HepG2 (cell line): ENCODE measurements at regions not wholly inside any gene's neighbourhood (a gene's known extent, or its start where the extent isn't known, plus 50 kb on each side); places are given as distances from the start of the nearest gene placed in this dataset.

Experiments
- ATAC-seq: fragments of 200-7000 bp; cut with Tn5 transposase; 3 replicates; pipeline ENCODE4 v1.9.1; 2020; ENCODE audit warnings: mild to moderate bottlenecking, moderate library complexity
- BruUV-seq: library from RNA; stranded (reverse); fragments of 400-500 nt; replicated peaks from 2 replicates; lab custom pipeline; 2021; lab: Mats Ljungman, UMichigan
- CTCF ChIA-PET: fragments of 300-600 bp; formaldehyde crosslinking; extraction: SDS; loops from one replicate; lab custom pipeline; 2021; ENCODE audit warnings: low total read pairs, inconsistent platforms, low intra/inter-chr PET ratio; lab: Yijun Ruan, JAX
- POLR2A ChIA-PET: fragments of 350-600 bp; sonication (Branson Sonifier 250); formaldehyde crosslinking; loops from one replicate; lab custom pipeline; 2020; ENCODE audit warnings: antibody characterized with exemption, inconsistent platforms; lab: Yijun Ruan, JAX
- DNase-seq: peaks from one replicate; pipeline ENCODE4 v3.0.0-alpha.2; 2015; ENCODE audit warnings: low spot score
- FAIRE-seq: peaks from 3 replicates; lab custom pipeline; 2011; peaks lifted over from hg19 to GRCh38; lab: Jason Lieb, UNC
- H2AFZ ChIP-seq: one replicate; pipeline ENCODE4 v1.6.1; 2011; ENCODE audit warnings: low read length, inconsistent platforms
- H3K27ac ChIP-seq: fragments of 300-600 bp; 3 replicates; pipeline ENCODE4 v1.8.0; 2011; ENCODE audit warnings: mixed run types, mild to moderate bottlenecking, mixed read lengths, low read length, inconsistent platforms; ENCODE audit not compliant: insufficient read depth; ENCODE audit errors: extremely low read length
- H3K27me3 ChIP-seq, 2 experiments: fragments of 200-600 bp in 1 of 2; 2 replicates in 1 of 2; 3 replicates in 1 of 2; pipeline versions ENCODE4 v1.6.0 to v1.8.0; 2011; ENCODE audit warnings: low read length in 2 of 2, mild to moderate bottlenecking in 2 of 2, moderate library complexity in 2 of 2, inconsistent platforms in 1 of 2; ENCODE audit not compliant: insufficient read depth in 2 of 2, control insufficient read depth in 1 of 2
- H3K36me3 ChIP-seq, 2 experiments: fragments of 200-600 bp in 1 of 2; replicated peaks in 1 of 2; 2 replicates in 1 of 2; 3 replicates in 1 of 2; pipeline versions ENCODE4 v1.5.1 to v1.8.0; 2011; ENCODE audit warnings: low read length in 2 of 2, inconsistent platforms in 1 of 2; ENCODE audit not compliant: insufficient read depth in 2 of 2, control insufficient read depth in 1 of 2
- H3K4me1 ChIP-seq: 2 replicates; pipeline ENCODE4 v1.5.1; 2012; ENCODE audit warnings: low read length, inconsistent platforms; ENCODE audit not compliant: insufficient read depth
- H3K4me2 ChIP-seq: 2 replicates; pipeline ENCODE4 v1.6.0; 2011; ENCODE audit warnings: low read depth, low read length, inconsistent platforms
- H3K4me3 ChIP-seq, 3 experiments: fragments of 200-600 bp in 1 of 3; sonication (generic), shearing (Covaris generic) in 1 of 3; replicated peaks in 1 of 3; 2 replicates each; pipeline ENCODE4 v1.5.1; 2011 to 2016; ENCODE audit warnings: low read length in 3 of 3, inconsistent platforms in 2 of 3, low read depth in 2 of 3, mild to moderate bottlenecking in 2 of 3, control low read depth in 1 of 3, mixed read lengths in 1 of 3; ENCODE audit not compliant: insufficient read depth in 1 of 3
- H3K79me2 ChIP-seq: one replicate; pipeline ENCODE4 v1.6.1; 2011; ENCODE audit warnings: low read length, inconsistent platforms; ENCODE audit not compliant: insufficient read depth
- H3K9ac ChIP-seq: 2 replicates; pipeline ENCODE4 v1.6.0; 2011; ENCODE audit warnings: mild to moderate bottlenecking, low read depth, low read length, inconsistent platforms; ENCODE audit not compliant: insufficient read depth
- H3K9me3 ChIP-seq: 2 replicates; pipeline ENCODE4 v1.5.1; 2012; ENCODE audit warnings: mild to moderate bottlenecking, low read length
- H4K20me1 ChIP-seq: 2 replicates; pipeline ENCODE4 v1.6.0; 2011; ENCODE audit warnings: inconsistent platforms, mild to moderate bottlenecking, low read length, moderate library complexity; ENCODE audit not compliant: insufficient read depth
- AFF4 ChIP-seq: sonication (generic); formaldehyde crosslinking; IDR thresholded peaks from 2 replicates; pipeline ENCODE4 v1.4.0; 2020; ENCODE audit warnings: missing genetic modification reagents
- CEBPB ChIP-seq: IDR thresholded peaks from 2 replicates; pipeline ENCODE4 v1.6.1; 2011; ENCODE audit warnings: low read depth, low read length, improper control_type of control experiment, borderline replicate concordance
- HNRNPL ChIP-seq: fragments of 200-400 bp; formaldehyde crosslinking; IDR thresholded peaks from 2 replicates; pipeline ENCODE4 v1.6.1; 2017; ENCODE audit warnings: mild to moderate bottlenecking, low read depth, low read length
- ISL2 ChIP-seq: sonication (generic); formaldehyde crosslinking; IDR thresholded peaks from 2 replicates; pipeline ENCODE4 v1.5.0; 2020; ENCODE audit warnings: missing genetic modification reagents
- MYC ChIP-seq: sonication (generic); formaldehyde crosslinking; IDR thresholded peaks from 2 replicates; pipeline ENCODE4 v1.9.0; 2021; ENCODE audit warnings: missing genetic modification reagents, borderline replicate concordance
- NFKB2 ChIP-seq: sonication (generic); formaldehyde crosslinking; IDR thresholded peaks from 2 replicates; pipeline ENCODE4 v1.4.0; 2020; ENCODE audit warnings: missing genetic modification reagents, borderline replicate concordance
- NR2F1 ChIP-seq, 2 experiments: fragments of 450-650 bp in 1 of 2; formaldehyde crosslinking in 1 of 2; IDR thresholded peaks; 2 replicates each; pipeline versions ENCODE4 v1.5.0 to v1.6.1; 2016 to 2020; ENCODE audit warnings: mild to moderate bottlenecking in 1 of 2, missing compliant biosample characterization in 1 of 2, missing genetic modification reagents in 1 of 2, moderate library complexity in 1 of 2
- PHB2 ChIP-seq: fragments of 450-650 bp; IDR thresholded peaks from 2 replicates; pipeline ENCODE4 v1.6.1; 2018; ENCODE audit not compliant: partially characterized antibody
- RBAK ChIP-seq: sonication (generic); formaldehyde crosslinking; IDR thresholded peaks from 2 replicates; pipeline ENCODE4 v1.5.1; 2020; ENCODE audit warnings: mild to moderate bottlenecking, missing genetic modification reagents
- SOX6 ChIP-seq, 2 experiments: fragments of 450-650 bp in 1 of 2; sonication (generic) in 1 of 2; formaldehyde crosslinking in 1 of 2; IDR thresholded peaks; 2 replicates each; pipeline versions ENCODE4 v1.4.0 to v1.6.1; 2017 to 2020; ENCODE audit warnings: antibody characterized with exemption in 1 of 2, mild to moderate bottlenecking in 1 of 2, missing genetic modification reagents in 1 of 2
- XBP1 ChIP-seq: sonication (generic); formaldehyde crosslinking; IDR thresholded peaks from 2 replicates; pipeline ENCODE4 v1.5.0; 2020; ENCODE audit warnings: missing genetic modification reagents
- ZBTB3 ChIP-seq: sonication (generic); formaldehyde crosslinking; IDR thresholded peaks from 2 replicates; pipeline ENCODE4 v1.4.0; 2020; ENCODE audit warnings: low read depth, mild to moderate bottlenecking, moderate library complexity, missing genetic modification reagents, borderline replicate concordance
- ZMAT3 ChIP-seq: sonication (generic); formaldehyde crosslinking; conservative IDR thresholded peaks from 2 replicates; pipeline ENCODE4 v1.7.0; 2021; ENCODE audit warnings: missing genetic modification reagents
- ZNF207 ChIP-seq: fragments of 450-650 bp; IDR thresholded peaks from 2 replicates; pipeline ENCODE4 v1.6.1; 2016; ENCODE audit warnings: antibody characterized with exemption, borderline replicate concordance
- ZNF616 ChIP-seq: sonication (generic); formaldehyde crosslinking; IDR thresholded peaks from 2 replicates; pipeline ENCODE4 v1.5.0; 2020; ENCODE audit warnings: low read depth, mild to moderate bottlenecking, missing genetic modification reagents
- ZNF841 ChIP-seq: sonication (generic); formaldehyde crosslinking; IDR thresholded peaks from 2 replicates; pipeline ENCODE4 v1.8.1; 2023; ENCODE audit warnings: missing genetic modification reagents, borderline replicate concordance
- WGBS: methylation state at CpG from one replicate; pipeline ENCODE4 v1.1.6; 2017; ENCODE audit warnings: low lambda C conversion rate; 5-methylcytosine and 5-hydroxymethylcytosine counted together
- in situ Hi-C: cut with HindIII; loops from 2 replicates; pipeline ENCODE4 v1.10.0; 2017; ENCODE audit warnings: low pct_unique_long_range_greater_than_20kb; ENCODE audit not compliant: extremely low pct_ligation_motif_present
- intact Hi-C: fragments of 100-400 bp; cut with micrococcal nuclease; formaldehyde crosslinking; loops from one replicate; pipeline ENCODE4 v1.10.0; 2022; ENCODE audit not compliant: unreplicated experiment

GRCh38 chr3:157844800-157845565, 261.2 kb downstream of the SHOX2 start:
- CTCF ChIA-PET, result no interaction called here
- H3K4me2 ChIP-seq, result no peak overlapping the region
- in situ Hi-C loops (no loop called here), intact Hi-C loops (no loop called here)
- H3K27ac ChIP-seq, result no peak overlapping the region
- H3K9me3 ChIP-seq, result no peaks in the 10 kb centered on the region
- no peaks in the 10 kb centered on the region for H4K20me1 ChIP-seq
- WGBS, result 1% methylated on average over 4 of the region's 4 CpGs
- H3K79me2 ChIP-seq, result no peaks in the 10 kb centered on the region
- no TSS peak for BruUV-seq
- no peak overlapping the region for H3K9ac ChIP-seq
- H3K4me1 ChIP-seq, result no peaks in the 10 kb centered on the region
- no peak for DNase-seq
- H3K36me3 ChIP-seq, result no peaks in the 10 kb centered on the region
- TF ChIP-seq CEBPB (peak; percentile 51; the same call in 1 of the 2 replicates), ISL2 (no peak), MYC (no peak)
- TF ChIP-seq, all 625 proteins: peak for 1
- Histone ChIP-seq H3K4me3 (no peak overlapping the region), H3K27me3 (no peaks in the 10 kb centered on the region), H2AFZ (no peak overlapping the region)
- POLR2A ChIA-PET, result no interaction called here
- FAIRE-seq (no peak), ATAC-seq (no peak)

- BruUV-seq, result no TSS peak
- H3K79me2 ChIP-seq, result no peaks in the 10 kb centered on the region
- no peaks in the 10 kb centered on the region for H3K27me3 ChIP-seq
- no peak overlapping the region for H3K27ac ChIP-seq
- no peak overlapping the region for H3K4me3 ChIP-seq
- ChIA-PET CTCF (no interaction called here), POLR2A (no interaction called here)
- no peak overlapping the region for H3K4me2 ChIP-seq
- DNase-seq (no peak), FAIRE-seq (no peak), ATAC-seq (no peak)
- 1% methylated on average over 3 of the region's 3 CpGs for WGBS
- intact Hi-C loops, result no loop called here
- in situ Hi-C loops, result no loop called here
- no peaks in the 10 kb centered on the region for H3K4me1 ChIP-seq
- no peaks in the 10 kb centered on the region for H4K20me1 ChIP-seq
- H3K9ac ChIP-seq, result no peak overlapping the region
- no peaks in the 10 kb centered on the region for H3K9me3 ChIP-seq
- no peak overlapping the region for H2AFZ ChIP-seq
- no peaks in the 10 kb centered on the region for H3K36me3 ChIP-seq
- no peak for TF ChIP-seq PHB2
- TF ChIP-seq SOX6 (IDR thresholded peaks at IDR 0.05), result no peak
- TF ChIP-seq SOX6 (CRISPR knock-in tag; IDR thresholded peaks at IDR 0.05), result no peak
- no peak for TF ChIP-seq XBP1 (CRISPR knock-in tag)
- no peak for TF ChIP-seq NFKB2
- TF ChIP-seq ZNF841 (CRISPR knock-in tag), result no peak
- no peak for TF ChIP-seq NR2F1 (CRISPR knock-in tag; IDR thresholded peaks at IDR 0.05)
- TF ChIP-seq RBAK, result no peak
- TF ChIP-seq HNRNPL, result no peak
- TF ChIP-seq ZMAT3 (CRISPR knock-in tag), result no peak
- no peak for TF ChIP-seq ZNF616
- no peak for TF ChIP-seq ZNF207
- TF ChIP-seq AFF4 (CRISPR knock-in tag), result no peak
- no peak for TF ChIP-seq ZBTB3 (CRISPR knock-in tag)
These were observed 262.0 kb downstream of the SHOX2 start for GRCh38 chr3:157844216-157844615.
